ENCODE measurements at regions not wholly inside any gene's neighbourhood (a gene's known extent, or its start where the extent isn't known, plus 50 kb on each side); places are given as distances from the start of the nearest gene placed in this dataset.

DNA sequence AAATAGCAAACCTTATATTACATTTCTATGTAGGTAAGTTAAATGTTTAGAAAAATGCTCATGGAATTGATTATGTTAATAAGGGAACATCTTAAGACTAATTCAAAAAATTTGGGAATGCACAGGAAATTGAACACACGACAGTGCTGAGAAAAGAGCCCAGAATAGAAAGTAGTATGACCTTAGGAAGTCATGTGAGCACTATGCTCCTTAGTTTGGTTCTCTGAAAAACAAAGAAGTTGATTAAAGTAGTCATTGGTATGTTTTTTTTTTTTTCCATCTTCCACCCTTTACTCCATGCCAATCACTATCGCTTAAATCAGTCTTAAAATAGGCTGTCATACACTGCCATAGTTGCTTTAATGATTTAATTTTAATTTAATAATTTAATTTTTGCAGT, 242.9 kb downstream of the ANKRD7 start:
- H3K4me3 Mint-ChIP-seq: no peak overlapping the region
- H3K9me3 Mint-ChIP-seq: peaks cover 5% of the 10 kb centered on the region
- no peaks in the 10 kb centered on the region for H3K27me3 Mint-ChIP-seq (ENCODE audit: low read depth)
- no peak for ATAC-seq
- DNase-seq: no peak
- no peaks in the 10 kb centered on the region for H3K36me3 Mint-ChIP-seq (ENCODE audit: insufficient read depth)
- no peaks in the 10 kb centered on the region for H3K4me1 Mint-ChIP-seq (ENCODE audit: low read depth)

GRCh38 chr7:118472581-118472980, 248.1 kb downstream of the ANKRD7 start:
- ATAC-seq: no peak
- no peak overlapping the region for H3K4me3 Mint-ChIP-seq
- no peaks in the 10 kb centered on the region for H3K36me3 Mint-ChIP-seq (ENCODE audit: insufficient read depth)
- DNase-seq: no peak
- no peaks in the 10 kb centered on the region for H3K9me3 Mint-ChIP-seq
- H3K4me1 Mint-ChIP-seq (ENCODE audit: low read depth): no peaks in the 10 kb centered on the region
- H3K27me3 Mint-ChIP-seq (ENCODE audit: low read depth): no peaks in the 10 kb centered on the region

DNA sequence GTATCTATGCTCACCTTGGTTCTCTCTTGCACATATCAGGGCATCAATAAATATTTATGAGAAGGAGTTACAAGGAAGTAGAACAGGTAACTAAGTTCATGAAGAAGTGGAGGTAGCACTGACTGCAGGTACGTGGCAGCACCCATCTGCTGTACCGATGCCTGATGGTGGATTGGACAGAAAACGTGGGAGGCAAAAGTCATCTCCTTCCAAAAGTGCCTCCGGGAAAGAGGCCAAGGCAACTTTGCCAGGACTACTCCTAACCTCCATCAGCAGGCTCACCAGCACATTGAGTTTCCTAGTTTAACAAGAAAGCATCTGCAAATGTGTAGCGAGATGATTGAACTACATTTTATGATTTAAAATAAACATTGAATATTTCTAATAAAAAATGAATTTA, 248.8 kb downstream of the ANKRD7 start:
- no peak for ATAC-seq
- DNase-seq: no peak
- H3K27me3 Mint-ChIP-seq (ENCODE audit: low read depth): no peaks in the 10 kb centered on the region
- H3K4me3 Mint-ChIP-seq: no peak overlapping the region
- no peaks in the 10 kb centered on the region for H3K9me3 Mint-ChIP-seq
- H3K4me1 Mint-ChIP-seq (ENCODE audit: low read depth): no peaks in the 10 kb centered on the region
- no peaks in the 10 kb centered on the region for H3K36me3 Mint-ChIP-seq (ENCODE audit: insufficient read depth)

DNA sequence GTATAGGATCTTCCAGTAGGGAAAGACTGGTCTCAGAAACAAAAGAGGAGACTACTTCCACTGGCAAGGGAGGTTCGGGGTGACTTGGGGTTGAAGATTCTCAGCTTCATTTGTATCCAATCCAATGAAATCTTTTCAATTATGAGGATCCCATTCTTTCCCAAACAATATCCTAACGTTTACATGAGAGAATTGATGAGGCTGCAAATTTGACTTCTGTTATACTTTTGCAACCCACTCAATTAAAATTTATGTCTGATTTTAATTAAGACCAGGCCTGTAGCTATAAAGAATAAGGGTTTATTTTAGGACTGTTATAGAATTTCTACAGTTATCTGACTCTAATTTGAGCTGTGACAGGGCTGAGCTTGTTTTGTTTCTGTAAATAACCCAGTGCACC, 251.5 kb downstream of the ANKRD7 start:
- Mint-ChIP-seq H3K36me3 (ENCODE audit: insufficient read depth) (no peaks in the 10 kb centered on the region), H3K4me3 (no peak overlapping the region), H3K27me3 (ENCODE audit: low read depth) (no peaks in the 10 kb centered on the region), H3K9me3 (peaks cover 9% of the 10 kb centered on the region), H3K4me1 (ENCODE audit: low read depth) (no peaks in the 10 kb centered on the region)
- no peak for DNase-seq
- no peak for ATAC-seq

DNA sequence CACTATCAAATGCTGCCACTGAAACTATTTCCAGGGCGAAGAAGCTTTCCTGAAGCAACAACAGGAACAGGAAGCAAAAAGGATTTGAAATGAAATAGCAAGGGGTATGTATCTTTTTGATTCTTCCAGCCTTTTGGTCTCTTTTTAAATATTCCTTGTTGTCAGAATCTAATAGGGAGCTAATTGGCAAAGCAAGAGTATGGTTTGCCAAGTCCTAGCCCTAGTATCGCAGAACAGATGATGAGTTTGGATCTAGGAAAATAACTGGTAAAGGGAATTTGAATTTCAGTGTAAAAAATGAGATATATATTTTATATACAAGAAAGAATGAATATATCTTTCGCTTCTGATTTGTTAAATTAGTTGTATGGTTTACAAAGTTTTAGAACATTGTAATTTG, 252.5 kb downstream of the ANKRD7 start:
- Mint-ChIP-seq H3K4me3 (no peak overlapping the region), H3K9me3 (peaks cover 9% of the 10 kb centered on the region), H3K4me1 (ENCODE audit: low read depth) (no peaks in the 10 kb centered on the region), H3K27me3 (ENCODE audit: low read depth) (no peaks in the 10 kb centered on the region), H3K36me3 (ENCODE audit: insufficient read depth) (no peaks in the 10 kb centered on the region)
- DNase-seq: no peak
- no peak for ATAC-seq

GRCh38 chr7:118478236-118478635, 253.7 kb downstream of the ANKRD7 start:
- H3K9me3 Mint-ChIP-seq: peaks cover 9% of the 10 kb centered on the region
- H3K27me3 Mint-ChIP-seq (ENCODE audit: low read depth): no peaks in the 10 kb centered on the region

GRCh38 chr7:118478931-118479330, 254.4 kb downstream of the ANKRD7 start:
- no peaks in the 10 kb centered on the region for H3K27me3 Mint-ChIP-seq (ENCODE audit: low read depth)
- no peak overlapping the region for H3K4me3 Mint-ChIP-seq

More at GRCh38 chr7:118478236-118478635, 253.7 kb downstream of the ANKRD7 start:
- H3K36me3 Mint-ChIP-seq (ENCODE audit: insufficient read depth): no peaks in the 10 kb centered on the region
- DNase-seq (no peak), ATAC-seq (no peak)
- H3K4me3 Mint-ChIP-seq: no peak overlapping the region
- H3K4me1 Mint-ChIP-seq (ENCODE audit: low read depth): no peaks in the 10 kb centered on the region

DNA sequence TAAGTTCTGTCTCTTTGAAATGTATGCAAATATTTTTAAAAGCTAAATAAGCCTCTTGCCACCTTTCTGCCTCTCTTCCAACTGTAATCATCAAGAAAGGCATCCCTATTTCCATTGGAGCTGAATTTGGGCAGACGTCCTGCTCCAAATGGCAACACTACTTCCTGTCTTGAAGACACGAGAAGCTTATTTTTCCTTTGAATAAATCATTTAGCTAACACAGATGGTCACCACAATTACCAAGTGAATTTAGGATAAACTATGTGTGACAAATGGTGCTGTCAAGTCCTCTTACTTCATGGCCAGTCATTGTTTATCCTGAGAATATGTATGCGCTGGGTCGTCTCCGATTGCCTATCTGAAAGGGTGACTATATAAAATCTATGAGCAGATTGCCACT, 268.0 kb downstream of the ANKRD7 start:
- H3K9me3 Mint-ChIP-seq: no peaks in the 10 kb centered on the region
- H3K4me3 Mint-ChIP-seq: no peak overlapping the region
- DNase-seq (no peak), ATAC-seq (no peak)
- no peaks in the 10 kb centered on the region for H3K36me3 Mint-ChIP-seq (ENCODE audit: insufficient read depth)
- H3K4me1 Mint-ChIP-seq (ENCODE audit: low read depth): no peaks in the 10 kb centered on the region
- H3K27me3 Mint-ChIP-seq (ENCODE audit: low read depth): no peaks in the 10 kb centered on the region

More at GRCh38 chr7:118478931-118479330, 254.4 kb downstream of the ANKRD7 start:
- Mint-ChIP-seq H3K9me3 (peaks cover 9% of the 10 kb centered on the region), H3K36me3 (ENCODE audit: insufficient read depth) (no peaks in the 10 kb centered on the region), H3K4me1 (ENCODE audit: low read depth) (no peaks in the 10 kb centered on the region)
- DNase-seq: no peak
- ATAC-seq: no peak

- H3K9me3 Mint-ChIP-seq: no peaks in the 10 kb centered on the region
- no peaks in the 10 kb centered on the region for H3K36me3 Mint-ChIP-seq (ENCODE audit: insufficient read depth)
- H3K4me3 Mint-ChIP-seq: no peak overlapping the region
- no peaks in the 10 kb centered on the region for H3K27me3 Mint-ChIP-seq (ENCODE audit: low read depth)
- ATAC-seq (no peak), DNase-seq (no peak)
- H3K4me1 Mint-ChIP-seq (ENCODE audit: low read depth): no peaks in the 10 kb centered on the region
These were observed 271.7 kb downstream of the ANKRD7 start for GRCh38 chr7:118496138-118496644.

DNA sequence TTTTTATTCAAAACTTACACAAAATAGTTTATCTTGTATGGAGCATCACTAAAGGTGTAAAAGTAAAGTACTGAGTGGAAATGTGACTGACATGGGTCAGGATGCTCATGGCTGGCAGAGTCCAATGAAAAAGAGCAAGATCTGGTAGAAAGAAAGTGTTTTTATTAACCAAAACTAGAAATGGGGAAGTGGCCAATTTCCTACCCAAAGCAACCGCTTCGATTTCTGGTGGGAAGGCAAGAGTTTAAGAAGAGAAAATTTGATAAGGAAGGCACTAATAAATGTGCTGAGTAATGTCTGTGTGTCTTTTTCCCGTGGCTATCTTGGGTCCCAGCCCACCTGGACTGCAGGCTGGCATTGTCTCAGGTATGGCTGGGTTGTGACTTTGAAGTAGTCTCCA, 277.7 kb downstream of the ANKRD7 start:
- Mint-ChIP-seq H3K4me3 (no peak overlapping the region), H3K27me3 (ENCODE audit: low read depth) (no peaks in the 10 kb centered on the region), H3K9me3 (no peaks in the 10 kb centered on the region), H3K36me3 (ENCODE audit: insufficient read depth) (no peaks in the 10 kb centered on the region), H3K4me1 (ENCODE audit: low read depth) (no peaks in the 10 kb centered on the region)
- DNase-seq (no peak), ATAC-seq (no peak)

GRCh38 chr7:118511146-118511545, 286.6 kb downstream of the ANKRD7 start:
- Mint-ChIP-seq H3K9me3 (peaks cover 7% of the 10 kb centered on the region), H3K27me3 (ENCODE audit: low read depth) (no peaks in the 10 kb centered on the region), H3K4me1 (ENCODE audit: low read depth) (no peaks in the 10 kb centered on the region), H3K36me3 (ENCODE audit: insufficient read depth) (no peaks in the 10 kb centered on the region), H3K4me3 (no peak overlapping the region)
- DNase-seq (no peak), ATAC-seq (no peak)

DNA sequence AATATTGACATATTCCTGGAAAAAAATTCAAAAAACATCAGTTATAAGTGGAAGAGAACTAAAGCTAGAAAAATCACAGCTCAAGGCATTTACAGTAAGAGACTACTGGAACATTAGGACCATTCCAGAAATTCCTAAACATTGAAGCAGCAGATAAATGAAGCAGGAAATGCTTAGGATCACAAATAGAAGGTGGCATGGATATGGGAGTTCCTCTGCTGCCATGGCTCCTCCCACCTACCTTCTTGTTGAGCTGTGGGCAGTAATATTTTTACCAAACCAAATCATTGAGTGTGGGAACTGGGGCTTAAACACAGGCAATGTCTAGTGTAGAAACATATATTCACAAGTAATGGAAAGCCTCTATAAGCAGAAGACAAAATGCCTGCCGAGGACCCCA, 292.8 kb downstream of the ANKRD7 start:
- no peak for DNase-seq
- ATAC-seq: no peak
- Mint-ChIP-seq H3K9me3 (no peaks in the 10 kb centered on the region), H3K36me3 (ENCODE audit: insufficient read depth) (no peaks in the 10 kb centered on the region), H3K27me3 (ENCODE audit: low read depth) (no peaks in the 10 kb centered on the region), H3K4me3 (no peak overlapping the region), H3K4me1 (ENCODE audit: low read depth) (no peaks in the 10 kb centered on the region)

DNA sequence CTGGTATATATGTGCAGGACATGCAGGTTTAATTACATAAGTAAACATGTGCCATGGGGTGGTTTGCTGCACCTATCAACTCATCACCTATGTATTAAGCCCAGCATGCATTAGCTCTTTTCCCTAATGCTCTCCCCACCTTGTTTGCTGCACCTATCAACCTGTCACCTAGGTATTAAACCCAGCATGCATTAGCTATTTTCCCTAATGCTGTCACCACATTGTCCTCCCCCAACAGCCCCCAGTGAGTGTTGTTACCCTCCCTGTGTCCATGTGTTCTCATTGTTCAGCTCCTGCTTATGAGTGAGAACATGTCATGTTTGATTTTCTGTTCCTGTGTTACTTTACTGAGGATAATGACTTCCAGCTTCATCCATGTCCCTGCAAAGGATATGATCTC, 300.5 kb downstream of the ANKRD7 start:
- Mint-ChIP-seq H3K36me3 (ENCODE audit: insufficient read depth) (no peaks in the 10 kb centered on the region), H3K27me3 (ENCODE audit: low read depth) (no peaks in the 10 kb centered on the region), H3K4me1 (ENCODE audit: low read depth) (no peaks in the 10 kb centered on the region), H3K9me3 (no peaks in the 10 kb centered on the region), H3K4me3 (no peak overlapping the region)
- ATAC-seq: no peak
- DNase-seq: no peak

GRCh38 chr7:118531566-118531965, 307.1 kb downstream of the ANKRD7 start:
- no peaks in the 10 kb centered on the region for H3K4me1 Mint-ChIP-seq (ENCODE audit: low read depth)
- no peaks in the 10 kb centered on the region for H3K27me3 Mint-ChIP-seq (ENCODE audit: low read depth)
- ATAC-seq: no peak
- no peak overlapping the region for H3K4me3 Mint-ChIP-seq
- no peak for DNase-seq
- H3K9me3 Mint-ChIP-seq: peaks cover 4% of the 10 kb centered on the region
- H3K36me3 Mint-ChIP-seq (ENCODE audit: insufficient read depth): no peaks in the 10 kb centered on the region

- H3K36me3 Mint-ChIP-seq (ENCODE audit: insufficient read depth): no peaks in the 10 kb centered on the region
- ATAC-seq (no peak), DNase-seq (no peak)
- no peak overlapping the region for H3K4me3 Mint-ChIP-seq
- H3K9me3 Mint-ChIP-seq: peaks cover 10% of the 10 kb centered on the region
- no peaks in the 10 kb centered on the region for H3K4me1 Mint-ChIP-seq (ENCODE audit: low read depth)
- no peaks in the 10 kb centered on the region for H3K27me3 Mint-ChIP-seq (ENCODE audit: low read depth)
These were observed 334.7 kb downstream of the ANKRD7 start for GRCh38 chr7:118559207-118559606.

DNA sequence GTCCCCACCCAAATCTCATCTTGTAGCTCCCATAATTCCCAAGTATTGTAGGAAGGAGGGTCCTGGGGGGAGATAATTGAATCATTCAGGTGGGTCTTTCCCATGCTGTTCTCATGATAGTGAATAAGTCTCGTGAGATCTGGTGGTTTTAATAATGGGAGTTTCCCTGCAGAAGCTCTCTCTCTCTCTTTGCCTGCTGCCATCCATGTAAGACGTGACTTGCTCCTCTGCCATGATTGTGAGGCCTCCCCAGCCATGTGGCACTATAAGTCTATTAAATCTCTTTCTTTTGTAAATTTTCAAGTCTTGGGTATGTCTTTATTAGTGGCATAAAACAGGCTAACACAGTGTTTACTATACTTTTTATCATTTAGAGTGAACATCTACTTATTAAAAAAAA, 338.8 kb downstream of the ANKRD7 start:
- no peak overlapping the region for H3K4me3 Mint-ChIP-seq
- no peaks in the 10 kb centered on the region for H3K4me1 Mint-ChIP-seq (ENCODE audit: low read depth)
- peaks cover 6% of the 10 kb centered on the region for H3K9me3 Mint-ChIP-seq
- no peaks in the 10 kb centered on the region for H3K36me3 Mint-ChIP-seq (ENCODE audit: insufficient read depth)
- ATAC-seq (no peak), DNase-seq (no peak)
- H3K27me3 Mint-ChIP-seq (ENCODE audit: low read depth): no peaks in the 10 kb centered on the region
